ENCODE measurements at regions not wholly inside any gene's neighbourhood (a gene's known extent, or its start where the extent isn't known, plus 50 kb on each side); places are given as distances from the start of the nearest gene placed in this dataset.
"Not testable (repeated sequence)": the region's sequence is repeated elsewhere in the genome, so short reads cannot be mapped to it uniquely, and the experiment has no call there.

DNA sequence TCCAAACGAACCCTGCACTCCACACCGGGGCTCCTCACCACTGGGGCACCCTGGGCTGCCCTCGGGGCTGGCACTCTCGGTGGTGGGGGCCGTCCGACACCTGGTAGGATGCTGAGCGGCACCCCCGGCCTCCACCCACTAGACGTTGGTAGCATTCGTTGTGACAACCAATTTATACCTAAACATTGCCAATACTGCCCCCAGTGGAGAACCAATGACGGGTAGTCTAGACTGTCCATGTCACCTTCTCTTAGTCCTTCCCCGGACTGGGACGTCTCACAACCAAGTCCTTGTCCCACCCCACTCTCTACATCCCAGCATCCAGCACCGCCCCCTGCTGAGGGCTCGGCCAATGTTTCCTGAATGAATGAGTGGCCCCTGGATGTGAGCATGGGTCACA, 246.8 kb upstream of the ANKRD20A1 start:
- TF ChIP-seq, protein P1, sequence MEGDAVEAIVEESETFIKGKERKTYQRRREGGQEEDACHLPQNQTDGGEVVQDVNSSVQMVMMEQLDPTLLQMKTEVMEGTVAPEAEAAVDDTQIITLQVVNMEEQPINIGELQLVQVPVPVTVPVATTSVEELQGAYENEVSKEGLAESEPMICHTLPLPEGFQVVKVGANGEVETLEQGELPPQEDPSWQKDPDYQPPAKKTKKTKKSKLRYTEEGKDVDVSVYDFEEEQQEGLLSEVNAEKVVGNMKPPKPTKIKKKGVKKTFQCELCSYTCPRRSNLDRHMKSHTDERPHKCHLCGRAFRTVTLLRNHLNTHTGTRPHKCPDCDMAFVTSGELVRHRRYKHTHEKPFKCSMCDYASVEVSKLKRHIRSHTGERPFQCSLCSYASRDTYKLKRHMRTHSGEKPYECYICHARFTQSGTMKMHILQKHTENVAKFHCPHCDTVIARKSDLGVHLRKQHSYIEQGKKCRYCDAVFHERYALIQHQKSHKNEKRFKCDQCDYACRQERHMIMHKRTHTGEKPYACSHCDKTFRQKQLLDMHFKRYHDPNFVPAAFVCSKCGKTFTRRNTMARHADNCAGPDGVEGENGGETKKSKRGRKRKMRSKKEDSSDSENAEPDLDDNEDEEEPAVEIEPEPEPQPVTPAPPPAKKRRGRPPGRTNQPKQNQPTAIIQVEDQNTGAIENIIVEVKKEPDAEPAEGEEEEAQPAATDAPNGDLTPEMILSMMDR (conservative IDR thresholded peaks at IDR 0.05; ENCODE audit: low read depth, low read length): not testable (repeated sequence)
- TF ChIP-seq EZH2 (IDR thresholded peaks at IDR 0.05; ENCODE audit: borderline replicate concordance, low read depth, low read length, poor library complexity, severe bottlenecking): not testable (repeated sequence)

All from A673 (cell line).